Liver (tissue), 8 donors: ENCODE measurements at regions not wholly inside any gene's neighbourhood (a gene's known extent, or its start where the extent isn't known, plus 50 kb on each side); places are given as distances from the start of the nearest gene placed in this dataset.

Experiments used
- DNase-seq: peaks from one replicate; pipeline ENCODE4 v3.0.0-alpha.2; 2017; ENCODE audit warnings: low spot score
- H3K27ac ChIP-seq, 2 donors: one replicate each; pipeline ENCODE4 v1.7.0; 2013; ENCODE audit warnings: inconsistent platforms in 2 of 2, low read length in 2 of 2, control low read depth in 1 of 2, low read depth in 1 of 2, mild to moderate bottlenecking in 1 of 2
- H3K27me3 ChIP-seq, 4 donors: one replicate each; pipeline versions ENCODE4 v1.6.1 to v1.7.0; 2013; ENCODE audit warnings: low read length in 3 of 4, inconsistent platforms in 1 of 4, mild to moderate bottlenecking in 1 of 4, moderate library complexity in 1 of 4; ENCODE audit not compliant: control insufficient read depth in 4 of 4, insufficient read depth in 4 of 4
- H3K36me3 ChIP-seq, 4 donors: one replicate each; pipeline versions ENCODE4 v1.6.1 to v1.7.0; 2013; ENCODE audit warnings: low read length in 3 of 4, mild to moderate bottlenecking in 3 of 4, low read depth in 1 of 4, moderate library complexity in 1 of 4; ENCODE audit not compliant: control insufficient read depth in 4 of 4, insufficient read depth in 3 of 4
- H3K4me1 ChIP-seq, 4 donors: one replicate each; pipeline versions ENCODE4 v1.6.1 to v1.7.0; 2013; ENCODE audit warnings: low read length in 3 of 4, mild to moderate bottlenecking in 3 of 4, moderate library complexity in 1 of 4; ENCODE audit not compliant: control insufficient read depth in 4 of 4, insufficient read depth in 4 of 4
- H3K4me3 ChIP-seq, 3 donors: one replicate each; pipeline versions ENCODE4 v1.6.1 to v1.7.0; 2013; ENCODE audit warnings: low read length in 3 of 3, control low read depth in 1 of 3, low read depth in 1 of 3, mild to moderate bottlenecking in 1 of 3
- H3K9ac ChIP-seq, 2 donors: one replicate each; pipeline ENCODE4 v1.7.0; 2013; ENCODE audit warnings: low read length in 2 of 2, mild to moderate bottlenecking in 2 of 2, moderate library complexity in 2 of 2, control low read depth in 1 of 2, low read depth in 1 of 2
- H3K9me3 ChIP-seq, 4 donors: one replicate each; pipeline versions ENCODE4 v1.6.1 to v1.7.0; 2013; ENCODE audit warnings: low read length in 3 of 4; ENCODE audit not compliant: control insufficient read depth in 4 of 4
- CTCF ChIP-seq: fragments of 150-350 bp; IDR thresholded peaks from 2 replicates; pipeline ENCODE4 v1.5.1; 2017; ENCODE audit warnings: improper control_type of control experiment, low read depth, low read length; ENCODE audit not compliant: missing input control
- EGR1 ChIP-seq, 2 donors: IDR thresholded peaks; 2 replicates each; pipeline ENCODE4 v1.6.1; 2016 to 2018; ENCODE audit warnings: antibody characterized with exemption in 2 of 2, low read depth in 2 of 2
- FOXA1 ChIP-seq: IDR thresholded peaks from 2 replicates; pipeline ENCODE4 v1.6.1; 2016; ENCODE audit warnings: antibody characterized with exemption
- FOXA2 ChIP-seq: IDR thresholded peaks from 2 replicates; pipeline ENCODE4 v1.6.1; 2016; ENCODE audit warnings: antibody characterized with exemption
- GABPA ChIP-seq, 2 donors: IDR thresholded peaks in 1 of 2; conservative IDR thresholded peaks in 1 of 2; 2 replicates each; pipeline ENCODE4 v1.6.1; 2016; ENCODE audit warnings: antibody characterized with exemption in 2 of 2, mild to moderate bottlenecking in 1 of 2, moderate library complexity in 1 of 2
- HNF4A ChIP-seq, 2 donors: conservative IDR thresholded peaks; 2 replicates each; pipeline ENCODE4 v1.6.1; 2016; ENCODE audit warnings: antibody characterized with exemption in 2 of 2, mild to moderate bottlenecking in 2 of 2
- HNF4G ChIP-seq: IDR thresholded peaks from 2 replicates; pipeline ENCODE4 v1.6.1; 2016; ENCODE audit warnings: antibody characterized with exemption
- JUND ChIP-seq, 2 donors: IDR thresholded peaks; 2 replicates each; pipeline ENCODE4 v1.6.1; 2016; ENCODE audit warnings: antibody characterized with exemption in 2 of 2
- RAD21 ChIP-seq, 2 donors: IDR thresholded peaks; 2 replicates each; pipeline ENCODE4 v1.6.1; 2016; ENCODE audit warnings: antibody characterized with exemption in 2 of 2, mild to moderate bottlenecking in 2 of 2
- RXRA ChIP-seq, 2 donors: IDR thresholded peaks; 2 replicates each; pipeline ENCODE4 v1.6.1; 2017 to 2018; ENCODE audit warnings: antibody characterized with exemption in 2 of 2, mild to moderate bottlenecking in 1 of 2
- SP1 ChIP-seq: IDR thresholded peaks from 2 replicates; pipeline ENCODE4 v1.6.1; 2018; ENCODE audit warnings: antibody characterized with exemption, mild to moderate bottlenecking
- TAF1 ChIP-seq: conservative IDR thresholded peaks from 2 replicates; pipeline ENCODE4 v1.6.1; 2016; ENCODE audit warnings: antibody characterized with exemption, mild to moderate bottlenecking
- YY1 ChIP-seq: IDR thresholded peaks from 2 replicates; pipeline ENCODE4 v1.6.1; 2016; ENCODE audit warnings: antibody characterized with exemption, mild to moderate bottlenecking
- WGBS: extraction: QIAGEN DNeasy Blood & Tissue Kit; methylation state at CpG from one replicate; pipeline ENCODE4 v1.1.7; 2013; 5-methylcytosine and 5-hydroxymethylcytosine counted together
- TF ChIP-seq, protein P1 (sequence below): IDR thresholded peaks from 2 replicates; pipeline ENCODE4 v1.6.1; 2016; ENCODE audit warnings: antibody characterized with exemption
- TF ChIP-seq, protein P2 (sequence below): IDR thresholded peaks from 2 replicates; pipeline ENCODE4 v1.6.1; 2016; ENCODE audit warnings: antibody characterized with exemption
- TF ChIP-seq, protein P3 (sequence below): IDR thresholded peaks from 2 replicates; pipeline ENCODE4 v1.6.1; 2016; ENCODE audit warnings: antibody characterized with exemption
- TF ChIP-seq, protein P4 (sequence below): IDR thresholded peaks from 2 replicates; pipeline ENCODE4 v1.6.1; 2016; ENCODE audit warnings: antibody characterized with exemption, mild to moderate bottlenecking
- donor health status: healthy.
- donor health status: healthy.
- donor health status: healthy.
- donor health status: healthy.
- donor health status: healthy.

- Histone ChIP-seq H3K27me3 (no peaks in the 10 kb centered on the region), H3K4me3 (no peak overlapping the region), H3K9ac (no peak overlapping the region), H3K36me3 (no peaks in the 10 kb centered on the region), H3K4me1 (no peaks in the 10 kb centered on the region), H3K27ac (no peak overlapping the region), H3K9me3 (peaks cover 0 to 8% (median 2%) of the 10 kb centered on the region in 4 donors)
- whole genome bisulfite sequencing = 97% methylated on average over 1 of the region's 1 CpG
- TF ChIP-seq HNF4G (no peak), FOXA2 (no peak), JUND (IDR thresholded peaks at IDR 0.05) (no peak), YY1 (no peak), SP1 (no peak), GABPA (IDR thresholded peaks at IDR 0.05 in 1 of 2, conservative IDR thresholded peaks at IDR 0.05 in 1 of 2) (no peak), FOXA1 (no peak), HNF4A (conservative IDR thresholded peaks at IDR 0.05) (no peak), CTCF (no peak), RAD21 (IDR thresholded peaks at IDR 0.05) (no peak), EGR1 (IDR thresholded peaks at IDR 0.05; ENCODE audit: low read depth in 2 of 2) (no peak), RXRA (IDR thresholded peaks at IDR 0.05) (no peak), TAF1 (no peak)
- TF ChIP-seq, protein P1, sequence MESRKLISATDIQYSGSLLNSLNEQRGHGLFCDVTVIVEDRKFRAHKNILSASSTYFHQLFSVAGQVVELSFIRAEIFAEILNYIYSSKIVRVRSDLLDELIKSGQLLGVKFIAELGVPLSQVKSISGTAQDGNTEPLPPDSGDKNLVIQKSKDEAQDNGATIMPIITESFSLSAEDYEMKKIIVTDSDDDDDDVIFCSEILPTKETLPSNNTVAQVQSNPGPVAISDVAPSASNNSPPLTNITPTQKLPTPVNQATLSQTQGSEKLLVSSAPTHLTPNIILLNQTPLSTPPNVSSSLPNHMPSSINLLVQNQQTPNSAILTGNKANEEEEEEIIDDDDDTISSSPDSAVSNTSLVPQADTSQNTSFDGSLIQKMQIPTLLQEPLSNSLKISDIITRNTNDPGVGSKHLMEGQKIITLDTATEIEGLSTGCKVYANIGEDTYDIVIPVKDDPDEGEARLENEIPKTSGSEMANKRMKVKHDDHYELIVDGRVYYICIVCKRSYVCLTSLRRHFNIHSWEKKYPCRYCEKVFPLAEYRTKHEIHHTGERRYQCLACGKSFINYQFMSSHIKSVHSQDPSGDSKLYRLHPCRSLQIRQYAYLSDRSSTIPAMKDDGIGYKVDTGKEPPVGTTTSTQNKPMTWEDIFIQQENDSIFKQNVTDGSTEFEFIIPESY = no peak
- TF ChIP-seq, protein P2, sequence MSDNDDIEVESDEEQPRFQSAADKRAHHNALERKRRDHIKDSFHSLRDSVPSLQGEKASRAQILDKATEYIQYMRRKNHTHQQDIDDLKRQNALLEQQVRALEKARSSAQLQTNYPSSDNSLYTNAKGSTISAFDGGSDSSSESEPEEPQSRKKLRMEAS = no peak
- TF ChIP-seq, protein P3, sequence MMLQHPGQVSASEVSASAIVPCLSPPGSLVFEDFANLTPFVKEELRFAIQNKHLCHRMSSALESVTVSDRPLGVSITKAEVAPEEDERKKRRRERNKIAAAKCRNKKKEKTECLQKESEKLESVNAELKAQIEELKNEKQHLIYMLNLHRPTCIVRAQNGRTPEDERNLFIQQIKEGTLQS = no peak
- TF ChIP-seq, protein P4, sequence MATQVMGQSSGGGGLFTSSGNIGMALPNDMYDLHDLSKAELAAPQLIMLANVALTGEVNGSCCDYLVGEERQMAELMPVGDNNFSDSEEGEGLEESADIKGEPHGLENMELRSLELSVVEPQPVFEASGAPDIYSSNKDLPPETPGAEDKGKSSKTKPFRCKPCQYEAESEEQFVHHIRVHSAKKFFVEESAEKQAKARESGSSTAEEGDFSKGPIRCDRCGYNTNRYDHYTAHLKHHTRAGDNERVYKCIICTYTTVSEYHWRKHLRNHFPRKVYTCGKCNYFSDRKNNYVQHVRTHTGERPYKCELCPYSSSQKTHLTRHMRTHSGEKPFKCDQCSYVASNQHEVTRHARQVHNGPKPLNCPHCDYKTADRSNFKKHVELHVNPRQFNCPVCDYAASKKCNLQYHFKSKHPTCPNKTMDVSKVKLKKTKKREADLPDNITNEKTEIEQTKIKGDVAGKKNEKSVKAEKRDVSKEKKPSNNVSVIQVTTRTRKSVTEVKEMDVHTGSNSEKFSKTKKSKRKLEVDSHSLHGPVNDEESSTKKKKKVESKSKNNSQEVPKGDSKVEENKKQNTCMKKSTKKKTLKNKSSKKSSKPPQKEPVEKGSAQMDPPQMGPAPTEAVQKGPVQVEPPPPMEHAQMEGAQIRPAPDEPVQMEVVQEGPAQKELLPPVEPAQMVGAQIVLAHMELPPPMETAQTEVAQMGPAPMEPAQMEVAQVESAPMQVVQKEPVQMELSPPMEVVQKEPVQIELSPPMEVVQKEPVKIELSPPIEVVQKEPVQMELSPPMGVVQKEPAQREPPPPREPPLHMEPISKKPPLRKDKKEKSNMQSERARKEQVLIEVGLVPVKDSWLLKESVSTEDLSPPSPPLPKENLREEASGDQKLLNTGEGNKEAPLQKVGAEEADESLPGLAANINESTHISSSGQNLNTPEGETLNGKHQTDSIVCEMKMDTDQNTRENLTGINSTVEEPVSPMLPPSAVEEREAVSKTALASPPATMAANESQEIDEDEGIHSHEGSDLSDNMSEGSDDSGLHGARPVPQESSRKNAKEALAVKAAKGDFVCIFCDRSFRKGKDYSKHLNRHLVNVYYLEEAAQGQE = no peak
- no peak for DNase-seq
Observed at GRCh38 chr2:224187220-224187619, 148.1 kb upstream of the SERPINE2 start.
